ENCODE measurements at regions not wholly inside any gene's neighbourhood (a gene's known extent, or its start where the extent isn't known, plus 50 kb on each side); places are given as distances from the start of the nearest gene placed in this dataset.

DNA sequence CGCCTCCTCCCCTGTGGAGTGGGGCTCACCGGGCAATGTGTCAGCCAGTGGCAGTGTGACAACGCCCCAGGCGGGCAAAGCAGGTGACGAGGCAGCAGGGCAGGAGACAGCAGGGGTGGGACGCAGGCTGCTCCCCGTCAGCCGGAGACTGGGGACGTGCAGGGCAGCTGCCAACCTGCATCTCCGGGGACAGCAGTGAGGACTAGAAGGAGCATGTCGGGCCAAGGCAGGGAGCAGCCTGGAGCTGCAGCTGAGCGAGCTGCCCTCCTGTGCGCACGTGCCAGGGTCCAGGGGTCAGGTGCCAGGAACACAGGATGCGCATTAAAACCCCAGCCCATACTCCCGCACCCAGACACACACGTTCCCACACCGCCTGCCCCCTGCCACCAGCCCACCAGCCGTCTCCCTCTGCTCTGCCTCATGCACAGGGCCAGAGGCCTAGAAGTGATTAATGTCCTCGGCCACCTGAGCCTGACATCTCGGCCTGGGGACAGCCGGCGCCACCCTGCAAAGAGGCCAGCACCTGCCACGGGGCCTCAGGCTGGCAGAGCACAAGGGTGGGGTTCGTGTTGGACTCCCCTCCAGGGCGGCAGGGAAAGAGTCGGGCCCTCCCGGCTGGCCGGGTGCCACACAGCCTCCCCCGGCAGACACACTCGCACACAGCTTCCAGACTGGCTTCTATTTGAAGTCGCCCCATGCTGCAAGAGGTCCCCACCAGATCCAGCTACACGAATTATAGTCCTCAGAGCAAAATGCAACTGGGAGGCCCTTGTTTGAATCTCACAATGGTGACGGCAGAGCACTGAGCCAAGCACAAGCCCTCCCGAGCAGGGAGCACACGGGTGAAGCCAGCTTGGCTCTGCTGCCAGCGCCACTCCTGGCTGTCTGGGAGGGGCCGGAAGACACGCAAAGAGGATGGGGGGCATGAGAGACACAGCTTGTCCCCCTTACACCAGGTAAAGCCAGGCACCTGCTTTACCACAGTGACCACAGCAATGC is 90.4 kb downstream of the RBFOX3 start:
- no peak overlapping the region for H3K4me3 ChIP-seq (ENCODE audit: low read depth, low read length)
- no peak for DNase-seq (ENCODE audit: low read depth)
- no peak for TF ChIP-seq CTCF (IDR thresholded peaks at IDR 0.05; ENCODE audit: control insufficient read depth, extremely low read depth, insufficient read depth)

DNA sequence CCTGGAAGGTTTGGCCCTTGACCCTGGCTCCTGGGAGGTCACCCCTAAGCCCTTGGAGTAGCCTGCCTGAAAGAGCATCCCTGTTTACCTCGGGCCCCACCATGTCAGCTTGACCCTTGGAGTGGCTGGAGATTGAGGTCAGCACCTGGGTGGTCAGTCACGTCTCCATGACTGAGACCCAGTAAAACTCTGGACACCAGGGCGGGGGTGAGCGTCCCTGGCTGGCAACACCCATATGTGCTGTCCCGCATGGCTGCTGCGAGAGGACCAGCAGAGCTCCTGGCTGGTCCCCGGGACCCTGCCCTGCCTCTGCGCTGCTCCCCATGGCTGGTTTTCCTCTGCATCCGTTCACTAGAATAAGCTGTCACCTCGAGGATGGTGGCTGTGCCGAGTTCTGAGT is 91.2 kb downstream of the RBFOX3 start:
- no peak for TF ChIP-seq CTCF (IDR thresholded peaks at IDR 0.05; ENCODE audit: control insufficient read depth, extremely low read depth, insufficient read depth)
- no peak for DNase-seq (ENCODE audit: low read depth)
- H3K4me3 ChIP-seq (ENCODE audit: low read depth, low read length), result no peak overlapping the region

- TF ChIP-seq CTCF (IDR thresholded peaks at IDR 0.05; ENCODE audit: control insufficient read depth, extremely low read depth, insufficient read depth), result no peak
- DNase-seq (ENCODE audit: low read depth), result no peak
- H3K4me3 ChIP-seq (ENCODE audit: low read depth, low read length), result no peak overlapping the region
Observed at GRCh38 chr17:79518585-79519523, 92.0 kb downstream of the RBFOX3 start.

- DNase-seq (ENCODE audit: low read depth), result no peak
- H3K4me3 ChIP-seq (ENCODE audit: low read depth, low read length), result no peak overlapping the region
- TF ChIP-seq CTCF (IDR thresholded peaks at IDR 0.05; ENCODE audit: control insufficient read depth, extremely low read depth, insufficient read depth), result no peak
Observed at GRCh38 chr17:79517827-79518584, 92.8 kb downstream of the RBFOX3 start.

DNA sequence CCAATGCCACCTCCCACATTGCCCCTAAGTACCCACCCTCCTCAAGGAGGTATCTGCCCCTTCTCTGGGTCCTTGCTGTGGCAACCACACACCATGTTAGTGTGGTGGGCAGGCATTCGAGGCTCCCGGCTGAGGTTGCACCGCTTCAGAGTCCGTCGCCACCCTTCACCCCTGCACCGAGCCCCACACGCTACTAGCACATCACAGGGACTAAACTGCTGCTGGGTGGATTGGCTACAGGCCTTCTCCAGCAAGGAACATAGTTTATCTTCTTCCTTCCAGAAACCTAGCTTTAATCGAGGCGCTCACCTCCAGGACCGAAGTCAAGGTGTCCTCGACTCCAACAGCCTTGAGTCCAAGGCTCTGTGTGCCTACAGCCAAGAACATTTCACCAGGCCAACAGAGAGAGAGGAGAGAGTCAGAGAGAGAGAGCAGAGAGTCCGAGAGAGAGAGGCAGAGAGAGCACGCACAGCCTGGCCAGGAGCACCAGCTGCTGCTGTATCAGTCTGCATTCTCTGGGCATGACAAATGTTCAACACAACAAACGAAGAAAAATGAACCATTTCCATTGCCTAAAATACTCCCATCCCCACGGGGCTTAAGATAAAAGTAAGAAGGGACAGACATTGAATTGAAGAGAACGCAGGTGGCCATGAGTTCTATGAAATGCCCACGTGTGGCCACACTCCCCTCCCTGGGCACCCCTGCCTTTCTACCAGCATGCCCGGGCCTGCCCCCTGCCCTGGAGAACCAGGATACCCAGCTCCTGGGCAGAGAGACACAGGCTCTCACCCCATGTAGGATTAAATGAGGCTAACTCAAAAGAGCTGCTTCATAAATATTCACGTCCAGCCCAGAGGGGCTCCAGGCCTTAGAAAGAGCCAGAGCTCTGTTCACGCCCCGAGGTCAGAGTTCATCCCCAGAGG is 94.9 kb downstream of the RBFOX3 start:
- no peak for DNase-seq (ENCODE audit: low read depth)
- TF ChIP-seq CTCF (IDR thresholded peaks at IDR 0.05; ENCODE audit: control insufficient read depth, extremely low read depth, insufficient read depth), result no peak
- H3K4me3 ChIP-seq (ENCODE audit: low read depth, low read length), result no peak overlapping the region

All from LNCaP clone FGC (cell line).